Trophoblast cell (in vitro differentiated cells and primary cell): ENCODE measurements at regions not wholly inside any gene's neighbourhood (a gene's known extent, or its start where the extent isn't known, plus 50 kb on each side); places are given as distances from the start of the nearest gene placed in this dataset.

Source experiments
- DNase-seq, 2 donors: peaks; one replicate each; pipeline ENCODE4 v3.0.0-alpha.2; 2016
- H2AFZ ChIP-seq: 2 replicates; pipeline ENCODE4 v1.6.1; 2013; ENCODE audit warnings: low read length, moderate library complexity, mild to moderate bottlenecking; ENCODE audit not compliant: insufficient read depth, poor library complexity
- H2AK5ac ChIP-seq: 2 replicates; pipeline ENCODE4 v1.6.1; 2013; ENCODE audit warnings: mild to moderate bottlenecking, low read length
- H2BK120ac ChIP-seq: 2 replicates; pipeline ENCODE4 v1.6.1; 2013; ENCODE audit warnings: low read length, mild to moderate bottlenecking, moderate library complexity; ENCODE audit not compliant: insufficient read depth, poor library complexity
- H2BK12ac ChIP-seq: 2 replicates; pipeline ENCODE4 v1.6.1; 2013; ENCODE audit warnings: mild to moderate bottlenecking, low read length, moderate library complexity
- H2BK5ac ChIP-seq: 2 replicates; pipeline ENCODE4 v1.6.1; 2013; ENCODE audit warnings: low read length, low read depth, moderate library complexity, mild to moderate bottlenecking; ENCODE audit not compliant: poor library complexity
- H3K14ac ChIP-seq: 2 replicates; pipeline ENCODE4 v1.6.1; 2013; ENCODE audit warnings: mild to moderate bottlenecking, low read length
- H3K18ac ChIP-seq: 2 replicates; pipeline ENCODE4 v1.6.1; 2013; ENCODE audit warnings: mild to moderate bottlenecking, low read length
- H3K23ac ChIP-seq: 2 replicates; pipeline ENCODE4 v1.6.1; 2013; ENCODE audit warnings: low read length
- H3K27ac ChIP-seq: 2 replicates; pipeline ENCODE4 v1.5.1; 2013; ENCODE audit warnings: low read depth, mild to moderate bottlenecking, inconsistent platforms, low read length, moderate library complexity
- H3K27me3 ChIP-seq: 2 replicates; pipeline ENCODE4 v1.6.1; 2013; ENCODE audit warnings: inconsistent platforms, mild to moderate bottlenecking, low read length, moderate library complexity; ENCODE audit not compliant: insufficient read depth
- H3K36me3 ChIP-seq, 2 experiments: 1 replicate in 1 of 2; 2 replicates in 1 of 2; pipeline ENCODE4 v1.6.1; 2013; ENCODE audit warnings: low read length in 2 of 2, mild to moderate bottlenecking in 2 of 2, moderate library complexity in 1 of 2; ENCODE audit not compliant: insufficient read depth in 2 of 2, control insufficient read depth in 1 of 2
- H3K4ac ChIP-seq: 2 replicates; pipeline ENCODE4 v1.6.1; 2013; ENCODE audit warnings: low read depth, mild to moderate bottlenecking, low read length, moderate library complexity
- H3K4me1 ChIP-seq, 2 experiments: 1 replicate in 1 of 2; 2 replicates in 1 of 2; pipeline ENCODE4 v1.6.1; 2013; ENCODE audit warnings: low read length in 2 of 2, mild to moderate bottlenecking in 2 of 2, moderate library complexity in 1 of 2; ENCODE audit not compliant: insufficient read depth in 2 of 2, control insufficient read depth in 1 of 2
- H3K4me2 ChIP-seq: 2 replicates; pipeline ENCODE4 v1.6.1; 2013; ENCODE audit warnings: inconsistent platforms, mild to moderate bottlenecking, low read length, moderate library complexity
- H3K4me3 ChIP-seq: 2 replicates; pipeline ENCODE4 v1.5.1; 2013; ENCODE audit warnings: mild to moderate bottlenecking, low read depth, low read length, inconsistent platforms
- H3K79me1 ChIP-seq: one replicate; pipeline ENCODE4 v1.6.1; 2013; ENCODE audit warnings: low read length
- H3K79me2 ChIP-seq: 2 replicates; pipeline ENCODE4 v1.6.1; 2013; ENCODE audit warnings: low read length, mild to moderate bottlenecking; ENCODE audit not compliant: control insufficient read depth, insufficient read depth, poor library complexity
- H3K9ac ChIP-seq: 2 replicates; pipeline ENCODE4 v1.6.1; 2013; ENCODE audit warnings: mild to moderate bottlenecking, low read length
- H3K9me3 ChIP-seq: 2 replicates; pipeline ENCODE4 v1.6.1; 2013; ENCODE audit warnings: low read depth, mild to moderate bottlenecking, control low read depth, inconsistent platforms, low read length; ENCODE audit not compliant: insufficient read depth
- H4K12ac ChIP-seq: 2 replicates; pipeline ENCODE4 v1.6.1; 2013; ENCODE audit warnings: low read depth, mild to moderate bottlenecking, low read length, moderate library complexity
- H4K8ac ChIP-seq: 2 replicates; pipeline ENCODE4 v1.6.1; 2013; ENCODE audit warnings: low read depth, mild to moderate bottlenecking, low read length, moderate library complexity
- H4K91ac ChIP-seq: one replicate; pipeline ENCODE4 v1.6.1; 2013; ENCODE audit warnings: low read depth, mild to moderate bottlenecking, low read length, moderate library complexity
- WGBS: extraction: QIAGEN DNeasy Blood & Tissue Kit; methylation state at CpG from one replicate; pipeline ENCODE4 v1.1.7; 2013; ENCODE audit warnings: missing lambda C conversion rate; ENCODE audit not compliant: insufficient read length, insufficient coverage; ENCODE audit errors: extremely low coverage; 5-methylcytosine and 5-hydroxymethylcytosine counted together

- Histone ChIP-seq H2AK5ac (no peak overlapping the region), H3K27ac (no peak overlapping the region), H3K18ac (no peak overlapping the region), H4K12ac (no peak overlapping the region), H3K79me1 (no peaks in the 10 kb centered on the region), H4K91ac (no peak overlapping the region), H2AFZ (no peak overlapping the region), H2BK5ac (no peak overlapping the region), H3K9me3 (no peaks in the 10 kb centered on the region), H3K36me3 (no peaks in the 10 kb centered on the region), H4K8ac (no peak overlapping the region), H3K4me2 (no peak overlapping the region), H3K4me3 (no peak overlapping the region), H2BK12ac (no peak overlapping the region), H3K23ac (no peak overlapping the region), H3K4ac (no peak overlapping the region), H3K14ac (no peak overlapping the region), H3K4me1 (no peaks in the 10 kb centered on the region), H2BK120ac (no peak overlapping the region), H3K27me3 (no peaks in the 10 kb centered on the region), H3K9ac (no peak overlapping the region), H3K79me2 (no peaks in the 10 kb centered on the region)
- no CpG with 5 or more reads among the region's 6 CpGs for WGBS
- DNase-seq, result no peak
Observed at GRCh38 chr6:163694988-163695398, 280.5 kb downstream of the QKI start.

- Histone ChIP-seq H3K36me3 (no peaks in the 10 kb centered on the region), H4K12ac (no peak overlapping the region), H2AK5ac (no peak overlapping the region), H3K27me3 (no peaks in the 10 kb centered on the region), H3K14ac (no peak overlapping the region), H2BK12ac (no peak overlapping the region), H2BK120ac (no peak overlapping the region), H4K8ac (no peak overlapping the region), H3K4me3 (no peak overlapping the region), H3K27ac (no peak overlapping the region), H3K79me1 (no peaks in the 10 kb centered on the region), H3K9ac (no peak overlapping the region), H3K18ac (no peak overlapping the region), H2BK5ac (no peak overlapping the region), H2AFZ (no peak overlapping the region), H3K79me2 (no peaks in the 10 kb centered on the region), H4K91ac (no peak overlapping the region), H3K4me2 (no peak overlapping the region), H3K4ac (no peak overlapping the region), H3K9me3 (no peaks in the 10 kb centered on the region), H3K23ac (no peak overlapping the region), H3K4me1 (no peaks in the 10 kb centered on the region)
- WGBS, result no CpG with 5 or more reads among the region's 3 CpGs
- no peak for DNase-seq
Observed at GRCh38 chr6:163694072-163694471, 279.6 kb downstream of the QKI start.

- DNase-seq, result no peak
- no peaks in the 10 kb centered on the region for H3K27me3 ChIP-seq
- no peak overlapping the region for H3K9ac ChIP-seq
- no peak overlapping the region for H4K91ac ChIP-seq
- H3K4me2 ChIP-seq, result no peak overlapping the region
- no peaks in the 10 kb centered on the region for H3K4me1 ChIP-seq
- no peak overlapping the region for H4K12ac ChIP-seq
- H3K23ac ChIP-seq, result no peak overlapping the region
- H3K4ac ChIP-seq, result no peak overlapping the region
- H3K27ac ChIP-seq, result no peak overlapping the region
- no peaks in the 10 kb centered on the region for H3K9me3 ChIP-seq
- H2BK120ac ChIP-seq, result no peak overlapping the region
- H3K36me3 ChIP-seq, result no peaks in the 10 kb centered on the region
- H3K79me1 ChIP-seq, result no peaks in the 10 kb centered on the region
- no peak overlapping the region for H3K14ac ChIP-seq
- WGBS, result no CpG with 5 or more reads among the region's 8 CpGs
- no peak overlapping the region for H2BK5ac ChIP-seq
- H3K79me2 ChIP-seq, result no peaks in the 10 kb centered on the region
- H3K4me3 ChIP-seq, result no peak overlapping the region
- H2AK5ac ChIP-seq, result no peak overlapping the region
- H4K8ac ChIP-seq, result no peak overlapping the region
- no peak overlapping the region for H3K18ac ChIP-seq
- H2BK12ac ChIP-seq, result no peak overlapping the region
- no peak overlapping the region for H2AFZ ChIP-seq
Observed at GRCh38 chr6:163691049-163691448, 276.5 kb downstream of the QKI start.

- Histone ChIP-seq H3K14ac (no peak overlapping the region), H4K8ac (no peak overlapping the region), H3K27ac (no peak overlapping the region), H3K9ac (no peak overlapping the region), H2BK5ac (no peak overlapping the region), H2AK5ac (no peak overlapping the region), H4K91ac (no peak overlapping the region), H2BK120ac (no peak overlapping the region), H3K23ac (no peak overlapping the region), H3K4me1 (no peaks in the 10 kb centered on the region), H3K18ac (no peak overlapping the region), H3K79me1 (no peaks in the 10 kb centered on the region), H3K27me3 (no peaks in the 10 kb centered on the region), H3K79me2 (no peaks in the 10 kb centered on the region), H3K36me3 (no peaks in the 10 kb centered on the region), H3K4ac (no peak overlapping the region), H4K12ac (no peak overlapping the region), H2BK12ac (no peak overlapping the region), H2AFZ (no peak overlapping the region), H3K9me3 (no peaks in the 10 kb centered on the region), H3K4me2 (no peak overlapping the region), H3K4me3 (no peak overlapping the region)
- no peak for DNase-seq
- no CpG with 5 or more reads among the region's 6 CpGs for WGBS
Observed at GRCh38 chr6:163688739-163689362, 274.3 kb downstream of the QKI start.
